ENCODE measurements at regions not wholly inside any gene's neighbourhood (a gene's known extent, or its start where the extent isn't known, plus 50 kb on each side); places are given as distances from the start of the nearest gene placed in this dataset.

DNA sequence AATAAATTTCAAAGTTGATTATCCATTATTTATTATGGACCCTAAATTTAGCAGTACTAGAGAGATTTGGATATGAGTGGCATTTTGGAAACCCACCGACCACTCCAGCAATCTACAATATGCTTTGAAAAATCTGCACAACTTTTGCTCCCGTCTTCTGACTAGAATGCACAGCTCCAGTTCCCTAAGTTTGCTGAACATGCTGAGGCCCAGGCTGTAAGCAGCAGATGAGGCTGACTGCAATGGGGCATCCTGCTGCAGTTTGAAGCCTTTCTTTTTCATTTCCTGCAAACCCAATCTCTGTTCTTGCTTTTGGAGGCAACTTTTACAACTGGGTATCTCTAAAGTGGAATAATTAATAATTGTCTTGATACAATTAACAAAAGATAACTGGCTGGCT is 405.8 kb downstream of the ATP23 start:
- no peak for TF ChIP-seq CTCF (IDR thresholded peaks at IDR 0.05)
- TF ChIP-seq POLR2AphosphoS5 (IDR thresholded peaks at IDR 0.05; ENCODE audit: low read depth, low read length), result no peak
- TF ChIP-seq, protein P1, sequence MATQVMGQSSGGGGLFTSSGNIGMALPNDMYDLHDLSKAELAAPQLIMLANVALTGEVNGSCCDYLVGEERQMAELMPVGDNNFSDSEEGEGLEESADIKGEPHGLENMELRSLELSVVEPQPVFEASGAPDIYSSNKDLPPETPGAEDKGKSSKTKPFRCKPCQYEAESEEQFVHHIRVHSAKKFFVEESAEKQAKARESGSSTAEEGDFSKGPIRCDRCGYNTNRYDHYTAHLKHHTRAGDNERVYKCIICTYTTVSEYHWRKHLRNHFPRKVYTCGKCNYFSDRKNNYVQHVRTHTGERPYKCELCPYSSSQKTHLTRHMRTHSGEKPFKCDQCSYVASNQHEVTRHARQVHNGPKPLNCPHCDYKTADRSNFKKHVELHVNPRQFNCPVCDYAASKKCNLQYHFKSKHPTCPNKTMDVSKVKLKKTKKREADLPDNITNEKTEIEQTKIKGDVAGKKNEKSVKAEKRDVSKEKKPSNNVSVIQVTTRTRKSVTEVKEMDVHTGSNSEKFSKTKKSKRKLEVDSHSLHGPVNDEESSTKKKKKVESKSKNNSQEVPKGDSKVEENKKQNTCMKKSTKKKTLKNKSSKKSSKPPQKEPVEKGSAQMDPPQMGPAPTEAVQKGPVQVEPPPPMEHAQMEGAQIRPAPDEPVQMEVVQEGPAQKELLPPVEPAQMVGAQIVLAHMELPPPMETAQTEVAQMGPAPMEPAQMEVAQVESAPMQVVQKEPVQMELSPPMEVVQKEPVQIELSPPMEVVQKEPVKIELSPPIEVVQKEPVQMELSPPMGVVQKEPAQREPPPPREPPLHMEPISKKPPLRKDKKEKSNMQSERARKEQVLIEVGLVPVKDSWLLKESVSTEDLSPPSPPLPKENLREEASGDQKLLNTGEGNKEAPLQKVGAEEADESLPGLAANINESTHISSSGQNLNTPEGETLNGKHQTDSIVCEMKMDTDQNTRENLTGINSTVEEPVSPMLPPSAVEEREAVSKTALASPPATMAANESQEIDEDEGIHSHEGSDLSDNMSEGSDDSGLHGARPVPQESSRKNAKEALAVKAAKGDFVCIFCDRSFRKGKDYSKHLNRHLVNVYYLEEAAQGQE (IDR thresholded peaks at IDR 0.05; ENCODE audit: insufficient read depth in 1 of 2, low read depth in 2 of 2, low read length in 1 of 2), result no peak
- no peak for TF ChIP-seq SIN3A (IDR thresholded peaks at IDR 0.05; ENCODE audit: borderline replicate concordance, insufficient read depth, low read depth, low read length)
- no peak for TF ChIP-seq TCF7L2 (IDR thresholded peaks at IDR 0.05; ENCODE audit: low read depth, low read length)

Measured in Panc1 (cell line).